Spleen (tissue), 7 donors: ENCODE measurements at regions not wholly inside any gene's neighbourhood (a gene's known extent, or its start where the extent isn't known, plus 50 kb on each side); places are given as distances from the start of the nearest gene placed in this dataset.

Experiments used
- CTCF ChIP-seq, 11 experiments: fragments of 200-600 bp in 7 of 11; fragments of 450-650 bp in 4 of 11; sonication (generic) in 4 of 11; IDR thresholded peaks in 8 of 11; conservative IDR thresholded peaks in 3 of 11; 1 replicate in 7 of 11; 2 replicates in 4 of 11; pipeline versions ENCODE4 v1.4.0 to v1.8.0; 2016 to 2021; ENCODE audit warnings: antibody characterized with exemption in 11 of 11, inconsistent platforms in 4 of 11, mild to moderate bottlenecking in 1 of 11
- POLR2A ChIP-seq, 3 donors: fragments of 450-650 bp; IDR thresholded peaks; one replicate each; pipeline ENCODE4 v1.5.1; 2017; ENCODE audit warnings: antibody characterized with exemption in 3 of 3, mild to moderate bottlenecking in 1 of 3
- POLR2AphosphoS5 ChIP-seq, 3 donors: sonication (generic); formaldehyde crosslinking; IDR thresholded peaks; one replicate each; pipeline ENCODE4 v1.5.1; 2017; ENCODE audit warnings: antibody characterized with exemption in 3 of 3
- donor health status: DM: no; HTN: no; CAD: no; lungs with moderate emphysema.
- donor health status: DM: no; HTN: no; CAD: no.
- donor health status: DM: no; HTN: no; CAD: no.

- no peak for TF ChIP-seq CTCF (IDR thresholded peaks at IDR 0.05 in 8 of 11, conservative IDR thresholded peaks at IDR 0.05 in 3 of 11)
- no peak for TF ChIP-seq POLR2AphosphoS5 (IDR thresholded peaks at IDR 0.05)
- TF ChIP-seq POLR2A (IDR thresholded peaks at IDR 0.05), result no peak
Measured at GRCh38 chr7:80380957-80381356, 130.9 kb downstream of the GNAT3 start.
